GM12878 (cell line): ENCODE measurements at regions not wholly inside any gene's neighbourhood (a gene's known extent, or its start where the extent isn't known, plus 50 kb on each side); places are given as distances from the start of the nearest gene placed in this dataset.

Experiments
- CUX1 ChIP-seq: IDR thresholded peaks from 2 replicates; pipeline ENCODE4 v1.6.1; 2012; ENCODE audit warnings: improper control_type of control experiment, low read depth, low read length; ENCODE audit not compliant: insufficient replicate concordance
- FOS ChIP-seq: IDR thresholded peaks from 3 replicates; pipeline ENCODE4 v1.6.1; 2011; ENCODE audit warnings: borderline replicate concordance; ENCODE audit not compliant: insufficient read length; ENCODE audit errors: extremely low read depth
- FOXK2 ChIP-seq: fragments of 450-650 bp; IDR thresholded peaks from 2 replicates; pipeline ENCODE4 v1.6.1; 2017; ENCODE audit warnings: mild to moderate bottlenecking, moderate library complexity
- HCFC1 ChIP-seq: fragments of 150-350 bp; IDR thresholded peaks from 2 replicates; pipeline ENCODE4 v1.6.1; 2014; ENCODE audit warnings: low read length
- JUND ChIP-seq: IDR thresholded peaks from 2 replicates; pipeline ENCODE4 v1.6.1; 2012; ENCODE audit warnings: low read depth, mild to moderate bottlenecking, low read length, improper control_type of control experiment, moderate library complexity
- MTA2 ChIP-seq: fragments of 450-650 bp; IDR thresholded peaks from 2 replicates; pipeline ENCODE4 v1.6.1; 2016; ENCODE audit warnings: low read depth, mild to moderate bottlenecking, moderate library complexity
- RAD51 ChIP-seq: fragments of 450-650 bp; IDR thresholded peaks from 2 replicates; pipeline ENCODE4 v1.6.1; 2016; ENCODE audit warnings: moderate library complexity, mild to moderate bottlenecking, inconsistent platforms
- RUNX3 ChIP-seq: IDR thresholded peaks from 2 replicates; pipeline ENCODE4 v1.6.1; 2012; ENCODE audit warnings: low read length, inconsistent platforms
- ZNF592 ChIP-seq: fragments of 450-650 bp; IDR thresholded peaks from 2 replicates; pipeline ENCODE4 v1.6.1; 2017; ENCODE audit warnings: mild to moderate bottlenecking, moderate library complexity

- TF ChIP-seq ZNF592 (no peak), FOS (no peak), MTA2 (no peak), CUX1 (no peak), HCFC1 (no peak), FOXK2 (no peak), RUNX3 (no peak), RAD51 (no peak), JUND (no peak)
- TF ChIP-seq, all 136 proteins: peak for 0
Measured at GRCh38 chr19:31175564-31176348, 173.5 kb downstream of the TSHZ3 start (continued).
